ENCODE measurements at regions not wholly inside any gene's neighbourhood (a gene's known extent, or its start where the extent isn't known, plus 50 kb on each side); places are given as distances from the start of the nearest gene placed in this dataset.

DNA sequence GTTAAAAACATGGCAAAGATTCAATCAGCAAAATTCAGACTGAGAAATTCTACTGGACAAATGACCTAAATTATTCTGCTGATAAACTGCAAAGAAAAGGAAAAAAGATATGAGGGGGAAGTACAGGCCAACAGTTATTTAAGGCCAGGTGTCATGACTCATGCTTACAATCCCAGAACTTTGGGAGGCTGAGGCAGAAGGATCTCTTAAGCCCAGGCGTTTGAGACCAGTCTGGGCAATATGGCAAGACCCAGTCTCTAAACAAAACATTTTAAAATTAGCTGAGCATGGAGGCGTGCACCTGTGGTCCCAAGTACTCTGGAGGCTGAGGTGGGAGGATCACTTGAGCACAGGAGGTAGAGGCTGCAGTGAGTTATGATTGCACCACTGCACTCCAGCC, 91.8 kb upstream of the USP15 start:
- TF ChIP-seq, protein P1, sequence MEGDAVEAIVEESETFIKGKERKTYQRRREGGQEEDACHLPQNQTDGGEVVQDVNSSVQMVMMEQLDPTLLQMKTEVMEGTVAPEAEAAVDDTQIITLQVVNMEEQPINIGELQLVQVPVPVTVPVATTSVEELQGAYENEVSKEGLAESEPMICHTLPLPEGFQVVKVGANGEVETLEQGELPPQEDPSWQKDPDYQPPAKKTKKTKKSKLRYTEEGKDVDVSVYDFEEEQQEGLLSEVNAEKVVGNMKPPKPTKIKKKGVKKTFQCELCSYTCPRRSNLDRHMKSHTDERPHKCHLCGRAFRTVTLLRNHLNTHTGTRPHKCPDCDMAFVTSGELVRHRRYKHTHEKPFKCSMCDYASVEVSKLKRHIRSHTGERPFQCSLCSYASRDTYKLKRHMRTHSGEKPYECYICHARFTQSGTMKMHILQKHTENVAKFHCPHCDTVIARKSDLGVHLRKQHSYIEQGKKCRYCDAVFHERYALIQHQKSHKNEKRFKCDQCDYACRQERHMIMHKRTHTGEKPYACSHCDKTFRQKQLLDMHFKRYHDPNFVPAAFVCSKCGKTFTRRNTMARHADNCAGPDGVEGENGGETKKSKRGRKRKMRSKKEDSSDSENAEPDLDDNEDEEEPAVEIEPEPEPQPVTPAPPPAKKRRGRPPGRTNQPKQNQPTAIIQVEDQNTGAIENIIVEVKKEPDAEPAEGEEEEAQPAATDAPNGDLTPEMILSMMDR (IDR thresholded peaks at IDR 0.05; ENCODE audit: insufficient read depth, low read length, poor library complexity, severe bottlenecking), result no peak
- TF ChIP-seq EZH2phosphoT487 (conservative IDR thresholded peaks at IDR 0.05; ENCODE audit: low read length), result no peak
